A673 (cell line): ENCODE measurements at regions not wholly inside any gene's neighbourhood (a gene's known extent, or its start where the extent isn't known, plus 50 kb on each side); places are given as distances from the start of the nearest gene placed in this dataset.

Experiments
- BruUV-seq: library from RNA; stranded (reverse); fragments of 400-500 nt; replicated peaks from 2 replicates; lab custom pipeline; 2021; lab: Mats Ljungman, UMichigan
- CTCF ChIA-PET: fragments of 300-600 bp; sonication (Branson Sonifier 250); formaldehyde crosslinking; loops from one replicate; lab custom pipeline; 2022; ENCODE audit warnings: antibody characterized with exemption; lab: Charles Lee
- POLR2A ChIA-PET: fragments of 300-600 bp; sonication (Branson Sonifier 250); formaldehyde crosslinking; loops from one replicate; lab custom pipeline; 2022; ENCODE audit warnings: antibody characterized with exemption; ENCODE audit not compliant: low non-redundant PET; lab: Charles Lee
- DNase-seq: peaks from one replicate; pipeline ENCODE4 v3.0.0-alpha.2; 2015; ENCODE audit warnings: low spot score
- H3K27ac ChIP-seq: fragments of 200-600 bp; sonication (generic); 2 replicates; pipeline ENCODE4 v1.5.1; 2016; ENCODE audit warnings: mixed run types, low read depth, mild to moderate bottlenecking, mixed read lengths, antibody characterized with exemption, low read length; ENCODE audit not compliant: poor library complexity, severe bottlenecking
- H3K27me3 ChIP-seq: fragments of 200-600 bp; sonication (generic); replicated peaks from 2 replicates; pipeline ENCODE4 v1.6.1; 2017; ENCODE audit warnings: mixed run types, low read depth, mild to moderate bottlenecking, mixed read lengths, antibody characterized with exemption, low read length; ENCODE audit not compliant: insufficient read depth, poor library complexity
- H3K36me3 ChIP-seq: fragments of 200-600 bp; sonication (generic); 2 replicates; pipeline ENCODE4 v1.6.1; 2016; ENCODE audit warnings: mixed run types, mild to moderate bottlenecking, mixed read lengths, antibody characterized with exemption, low read length; ENCODE audit not compliant: insufficient read depth, poor library complexity, severe bottlenecking
- H3K4me1 ChIP-seq: fragments of 200-600 bp; sonication (generic); 2 replicates; pipeline ENCODE4 v1.6.1; 2017; ENCODE audit warnings: mixed run types, mild to moderate bottlenecking, mixed read lengths, antibody characterized with exemption, low read length; ENCODE audit not compliant: insufficient read depth, poor library complexity, severe bottlenecking
- H3K4me3 ChIP-seq: fragments of 200-600 bp; sonication (generic); 2 replicates; pipeline ENCODE4 v1.5.1; 2016; ENCODE audit warnings: low read depth, mixed run types, mild to moderate bottlenecking, mixed read lengths, low read length; ENCODE audit not compliant: poor library complexity, severe bottlenecking
- H3K9me3 ChIP-seq: fragments of 200-600 bp; sonication (generic); 2 replicates; pipeline ENCODE4 v1.6.1; 2016; ENCODE audit warnings: mixed run types, low read depth, mild to moderate bottlenecking, mixed read lengths, antibody characterized with exemption, low read length; ENCODE audit not compliant: poor library complexity, severe bottlenecking
- EZH2 ChIP-seq: fragments of 200-600 bp; sonication (generic); IDR thresholded peaks from 2 replicates; pipeline ENCODE4 v1.6.1; 2017; ENCODE audit warnings: borderline replicate concordance, low read depth, mild to moderate bottlenecking, mixed read lengths, antibody characterized with exemption, low read length; ENCODE audit not compliant: poor library complexity, severe bottlenecking
- intact Hi-C: fragments of 100-400 bp; cut with micrococcal nuclease; formaldehyde crosslinking; loops from one replicate; pipeline ENCODE4 v1.10.0; 2022; ENCODE audit not compliant: unreplicated experiment
- TF ChIP-seq, protein P1 (sequence below): fragments of 300-800, 200-600 bp; sonication (generic); conservative IDR thresholded peaks from 2 replicates; pipeline ENCODE4 v1.5.1; 2017; ENCODE audit warnings: low read depth, mild to moderate bottlenecking, antibody characterized with exemption, low read length, moderate library complexity, mixed read lengths

GRCh38 chr3:152208439-152208838 lies 60.3 kb upstream of the MBNL1 start:
- Histone ChIP-seq H3K36me3 (no peaks in the 10 kb centered on the region), H3K27me3 (no peaks in the 10 kb centered on the region), H3K9me3 (no peaks in the 10 kb centered on the region), H3K4me1 (no peaks in the 10 kb centered on the region), H3K27ac (no peak overlapping the region), H3K4me3 (no peak overlapping the region)
- BruUV-seq, result no TSS peak
- TF ChIP-seq EZH2, result no peak
- TF ChIP-seq, protein P1, sequence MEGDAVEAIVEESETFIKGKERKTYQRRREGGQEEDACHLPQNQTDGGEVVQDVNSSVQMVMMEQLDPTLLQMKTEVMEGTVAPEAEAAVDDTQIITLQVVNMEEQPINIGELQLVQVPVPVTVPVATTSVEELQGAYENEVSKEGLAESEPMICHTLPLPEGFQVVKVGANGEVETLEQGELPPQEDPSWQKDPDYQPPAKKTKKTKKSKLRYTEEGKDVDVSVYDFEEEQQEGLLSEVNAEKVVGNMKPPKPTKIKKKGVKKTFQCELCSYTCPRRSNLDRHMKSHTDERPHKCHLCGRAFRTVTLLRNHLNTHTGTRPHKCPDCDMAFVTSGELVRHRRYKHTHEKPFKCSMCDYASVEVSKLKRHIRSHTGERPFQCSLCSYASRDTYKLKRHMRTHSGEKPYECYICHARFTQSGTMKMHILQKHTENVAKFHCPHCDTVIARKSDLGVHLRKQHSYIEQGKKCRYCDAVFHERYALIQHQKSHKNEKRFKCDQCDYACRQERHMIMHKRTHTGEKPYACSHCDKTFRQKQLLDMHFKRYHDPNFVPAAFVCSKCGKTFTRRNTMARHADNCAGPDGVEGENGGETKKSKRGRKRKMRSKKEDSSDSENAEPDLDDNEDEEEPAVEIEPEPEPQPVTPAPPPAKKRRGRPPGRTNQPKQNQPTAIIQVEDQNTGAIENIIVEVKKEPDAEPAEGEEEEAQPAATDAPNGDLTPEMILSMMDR, result no peak
- no peak for DNase-seq
- POLR2A ChIA-PET, result no interaction called here
- intact Hi-C loops, result no loop called here
- CTCF ChIA-PET, result no interaction called here

DNA sequence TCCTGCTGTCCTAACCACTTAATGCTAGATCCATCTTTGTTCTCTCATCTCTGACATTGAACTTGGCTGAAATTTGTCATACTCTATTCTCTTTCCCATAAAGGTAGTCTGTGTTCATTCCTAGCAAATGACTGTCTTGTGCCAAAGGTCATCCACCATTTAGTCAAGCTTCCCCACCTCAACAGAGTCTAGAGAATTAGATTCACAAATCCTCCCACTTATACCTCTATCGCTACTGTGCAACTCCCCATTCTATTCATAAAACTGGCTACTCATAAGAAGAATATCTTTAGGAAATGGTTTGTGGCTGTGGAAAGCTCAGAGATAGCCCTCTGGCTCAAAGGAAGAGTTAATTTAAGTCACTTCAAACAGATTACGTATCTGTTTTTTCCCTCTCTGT lies 59.7 kb upstream of the MBNL1 start:
- H3K36me3 ChIP-seq, result no peaks in the 10 kb centered on the region
- H3K9me3 ChIP-seq, result no peaks in the 10 kb centered on the region
- H3K27me3 ChIP-seq, result no peaks in the 10 kb centered on the region
- no peak for DNase-seq
- TF ChIP-seq EZH2, result no peak
- TF ChIP-seq, protein P1, result no peak
- no TSS peak for BruUV-seq
- no peaks in the 10 kb centered on the region for H3K4me1 ChIP-seq
- CTCF ChIA-PET, result no interaction called here
- intact Hi-C loops, result no loop called here
- H3K27ac ChIP-seq, result no peak overlapping the region
- no peak overlapping the region for H3K4me3 ChIP-seq
- POLR2A ChIA-PET, result no interaction called here

- no peak for DNase-seq
- no peak for TF ChIP-seq EZH2
- TF ChIP-seq, protein P1, result no peak
- Histone ChIP-seq H3K4me1 (no peaks in the 10 kb centered on the region), H3K9me3 (no peaks in the 10 kb centered on the region), H3K4me3 (no peak overlapping the region), H3K27ac (no peak overlapping the region), H3K27me3 (no peaks in the 10 kb centered on the region), H3K36me3 (no peaks in the 10 kb centered on the region)
- intact Hi-C loops, result no loop called here
- ChIA-PET POLR2A (no interaction called here), CTCF (no interaction called here)
- no TSS peak for BruUV-seq
Measured at GRCh38 chr3:152209776-152210175, 59.0 kb upstream of the MBNL1 start.
